K562 (cell line): ENCODE measurements at regions not wholly inside any gene's neighbourhood (a gene's known extent, or its start where the extent isn't known, plus 50 kb on each side); places are given as distances from the start of the nearest gene placed in this dataset.

Experiments used
- ATAC-seq: fragments of 200-7000 bp; cut with Tn5 transposase; 3 replicates; pipeline ENCODE4 v1.9.1; 2020; ENCODE audit warnings: moderate library complexity
- BruUV-seq: library from RNA; stranded (reverse); fragments of 400-500 nt; replicated peaks from 2 replicates; lab custom pipeline; 2021; lab: Mats Ljungman, UMichigan
- CTCF ChIA-PET: fragments of 300-600 bp; formaldehyde crosslinking; extraction: SDS; loops from one replicate; lab custom pipeline; 2021; ENCODE audit warnings: low intra/inter-chr PET ratio; lab: Yijun Ruan, JAX
- POLR2A ChIA-PET: fragments of 300-600, 350-650 bp; sonication (Branson Sonifier 250); formaldehyde crosslinking; extraction: SDS; loops from one replicate; lab custom pipeline; 2021; ENCODE audit warnings: antibody characterized with exemption, inconsistent platforms; lab: Yijun Ruan, JAX
- DNase-seq, 4 experiments: peaks; one replicate each; pipeline versions ENCODE4 v3.0.0 to v3.0.0-alpha.2; 2011 to 2018; ENCODE audit warnings: low spot score in 3 of 4, mixed read lengths in 3 of 4; ENCODE audit errors: extremely low read depth in 1 of 4
- FAIRE-seq: peaks from 2 replicates; lab custom pipeline; 2011; peaks lifted over from hg19 to GRCh38; lab: Jason Lieb, UNC
- H2AFZ ChIP-seq: 2 replicates; pipeline ENCODE4 v1.6.0; 2011; ENCODE audit warnings: low read depth, low read length, control low read depth, inconsistent platforms
- H3K27ac ChIP-seq: fragments of 200-600 bp; 3 replicates; pipeline ENCODE4 v1.8.0; 2011; ENCODE audit warnings: low read depth, mild to moderate bottlenecking, control low read depth, inconsistent platforms, low read length, moderate library complexity, mixed read lengths; ENCODE audit errors: extremely low read depth
- H3K27me3 ChIP-seq, 2 experiments: fragments of 300-600 bp in 1 of 2; 2 replicates in 1 of 2; 3 replicates in 1 of 2; pipeline versions ENCODE4 v1.6.0 to v1.8.0; 2011; ENCODE audit warnings: inconsistent platforms in 2 of 2, low read length in 2 of 2, mild to moderate bottlenecking in 1 of 2, mixed read lengths in 1 of 2, moderate library complexity in 1 of 2; ENCODE audit not compliant: control insufficient read depth in 2 of 2, insufficient read depth in 2 of 2
- H3K36me3 ChIP-seq: fragments of 300-600 bp; 3 replicates; pipeline ENCODE4 v1.8.0; 2011; ENCODE audit warnings: mild to moderate bottlenecking, low read length, inconsistent platforms; ENCODE audit not compliant: control insufficient read depth, insufficient read depth
- H3K4me1 ChIP-seq, 2 experiments: fragments of 200-600 bp in 1 of 2; replicated peaks in 1 of 2; 2 replicates in 1 of 2; 3 replicates in 1 of 2; pipeline versions ENCODE4 v1.5.1 to v1.8.0; 2011; ENCODE audit warnings: inconsistent platforms in 2 of 2, low read length in 2 of 2, mild to moderate bottlenecking in 1 of 2, mixed read lengths in 1 of 2, moderate library complexity in 1 of 2; ENCODE audit not compliant: control insufficient read depth in 2 of 2, insufficient read depth in 2 of 2
- H3K4me2 ChIP-seq: 2 replicates; pipeline ENCODE4 v1.6.1; 2011; ENCODE audit warnings: low read length, control low read depth, inconsistent platforms, mixed read lengths; ENCODE audit not compliant: insufficient read depth
- H3K4me3 ChIP-seq: fragments of 200-600 bp; sonication (generic), shearing (Covaris generic); 2 replicates; pipeline ENCODE4 v1.5.1; 2016; ENCODE audit warnings: control low read depth, inconsistent platforms
- H3K79me2 ChIP-seq: fragments of 200-600 bp; 3 replicates; pipeline ENCODE4 v1.8.0; 2011; ENCODE audit warnings: low read length, inconsistent platforms; ENCODE audit not compliant: control insufficient read depth, insufficient read depth
- H3K9ac ChIP-seq, 2 experiments: 2 replicates each; pipeline versions ENCODE4 v1.6.0 to v1.6.1; 2011; ENCODE audit warnings: low read depth in 2 of 2, low read length in 2 of 2, control low read depth in 1 of 2, inconsistent platforms in 1 of 2, mild to moderate bottlenecking in 1 of 2, mixed read lengths in 1 of 2; ENCODE audit not compliant: insufficient read depth in 1 of 2
- H3K9me1 ChIP-seq: one replicate; pipeline ENCODE4 v1.6.0; 2011; ENCODE audit warnings: inconsistent platforms, mild to moderate bottlenecking, low read length, moderate library complexity; ENCODE audit not compliant: control insufficient read depth, insufficient read depth
- H3K9me3 ChIP-seq: replicated peaks from 2 replicates; pipeline ENCODE4 v1.5.1; 2011; ENCODE audit warnings: low read depth, low read length, inconsistent platforms; ENCODE audit not compliant: control insufficient read depth, insufficient read depth
- H4K20me1 ChIP-seq: replicated peaks from 2 replicates; pipeline ENCODE4 v1.6.1; 2011; ENCODE audit warnings: low read length, inconsistent platforms, mixed read lengths; ENCODE audit not compliant: control insufficient read depth, insufficient read depth
- BCLAF1 ChIP-seq, 2 experiments: fragments of 450-650 bp in 1 of 2; IDR thresholded peaks; 2 replicates each; pipeline ENCODE4 v1.6.1; 2011 to 2017; ENCODE audit warnings: low read depth in 2 of 2, antibody characterized with exemption in 1 of 2, borderline replicate concordance in 1 of 2, low read length in 1 of 2, mild to moderate bottlenecking in 1 of 2, mixed read lengths in 1 of 2; ENCODE audit not compliant: control insufficient read depth in 1 of 2
- CBFA2T2 ChIP-seq: fragments of 450-650 bp; conservative IDR thresholded peaks from 2 replicates; pipeline ENCODE4 v1.6.1; 2017; ENCODE audit warnings: mild to moderate bottlenecking
- DMBX1 ChIP-seq: fragments of 250-450 bp; sonication (Bioruptor Pico); IDR thresholded peaks from 2 replicates; pipeline ENCODE4 v1.8.0; 2022; ENCODE audit warnings: inconsistent platforms, mild to moderate bottlenecking, moderate library complexity, borderline replicate concordance
- FOSL1 ChIP-seq: fragments of 200-800 bp; sonication (Bioruptor generic); conservative IDR thresholded peaks from 2 replicates; pipeline ENCODE4 v1.6.1; 2016; ENCODE audit warnings: missing genetic modification characterization, missing compliant biosample characterization
- FOXJ2 ChIP-seq: fragments of 200-800 bp; sonication (Bioruptor generic); IDR thresholded peaks from 2 replicates; pipeline ENCODE4 v1.6.1; 2016; ENCODE audit warnings: missing genetic modification characterization, missing compliant biosample characterization
- HLTF ChIP-seq: fragments of 450-650 bp; IDR thresholded peaks from 2 replicates; pipeline ENCODE4 v1.6.1; 2016
- KDM2B ChIP-seq: fragments of 250-450 bp; sonication (Bioruptor Pico); IDR thresholded peaks from 2 replicates; pipeline ENCODE4 v1.8.0; 2021; ENCODE audit warnings: mild to moderate bottlenecking, moderate library complexity
- NR1H2 ChIP-seq: sonication (generic); formaldehyde crosslinking; IDR thresholded peaks from 2 replicates; pipeline ENCODE4 v1.4.0; 2020; ENCODE audit warnings: mild to moderate bottlenecking, missing genetic modification reagents
- PCBP2 ChIP-seq: fragments of 200-400 bp; formaldehyde crosslinking; IDR thresholded peaks from 2 replicates; pipeline ENCODE4 v1.6.1; 2018; ENCODE audit warnings: low read length, low read depth, mild to moderate bottlenecking, moderate library complexity; ENCODE audit not compliant: poor library complexity, severe bottlenecking
- SIN3A ChIP-seq, 2 experiments: fragments of 150-350 bp in 1 of 2; IDR thresholded peaks; 2 replicates each; pipeline ENCODE4 v1.6.1; 2011 to 2016; ENCODE audit warnings: borderline replicate concordance in 2 of 2, low read depth in 2 of 2, low read length in 2 of 2, mild to moderate bottlenecking in 2 of 2, moderate library complexity in 2 of 2; ENCODE audit not compliant: control insufficient read depth in 1 of 2
- ZKSCAN1 ChIP-seq: fragments of 150-350 bp; IDR thresholded peaks from 2 replicates; pipeline ENCODE4 v1.6.1; 2016; ENCODE audit warnings: low read depth, low read length
- WGBS: fragments of 100-300 bp; shearing (Covaris generic); methylation state at CpG from one replicate; pipeline ENCODE4 v1.1.6; 2016; ENCODE audit warnings: low coverage, mixed read lengths; ENCODE audit not compliant: insufficient coverage; ENCODE audit errors: missing lambda C conversion rate; 5-methylcytosine and 5-hydroxymethylcytosine counted together
- in situ Hi-C: fragments of 300-500 bp; cut with MboI; formaldehyde crosslinking; loops from 4 replicates; pipeline ENCODE4 v1.15.0; 2018; ENCODE audit warnings: inconsistent platforms, mixed read lengths
- intact Hi-C: fragments of 100-400 bp; cut with micrococcal nuclease; formaldehyde crosslinking; loops from 2 replicates; pipeline ENCODE4 v1.14.2; 2022
- TF ChIP-seq, protein P1 (sequence below): fragments of 450-650 bp; IDR thresholded peaks from 2 replicates; pipeline ENCODE4 v1.6.1; 2017; ENCODE audit warnings: antibody characterized with exemption

- no peak overlapping the region for H3K9ac ChIP-seq
- H3K4me3 ChIP-seq: no peak overlapping the region
- in situ Hi-C loops: no loop called here
- peaks cover under 1% of the 10 kb centered on the region; the same call in 2 of the 3 replicates for H3K36me3 ChIP-seq
- ChIA-PET POLR2A (no interaction called here), CTCF (no interaction called here)
- no peaks in the 10 kb centered on the region for H4K20me1 ChIP-seq
- TF ChIP-seq FOXJ2 (tag): peak; percentile 83; the same call in 1 of the 2 replicates
- TF ChIP-seq KDM2B (CRISPR knock-in tag): no peak
- TF ChIP-seq HLTF: no peak
- no peak for TF ChIP-seq FOSL1
- no peak for TF ChIP-seq CBFA2T2
- no TSS peak for BruUV-seq
- H3K27ac ChIP-seq: no peak overlapping the region
- ATAC-seq (peak; percentile 51; the same call in 2 of the 3 replicates), DNase-seq (peak in 1 of 4 experiments; percentile 15), FAIRE-seq (no peak)
- 0% methylated on average over 1 of the region's 1 CpG for WGBS
- H3K27me3 ChIP-seq: no peaks in the 10 kb centered on the region
- peaks cover 33% of the 10 kb centered on the region for H3K79me2 ChIP-seq
- H2AFZ ChIP-seq: no peak overlapping the region
- no peak overlapping the region for H3K4me2 ChIP-seq
- H3K4me1 ChIP-seq: peaks cover 0 to 4% of the 10 kb centered on the region in 2 experiments; a peak in 2 of 5 replicates
- intact Hi-C loops: no loop called here
- H3K9me1 ChIP-seq: no peaks in the 10 kb centered on the region
- no peaks in the 10 kb centered on the region for H3K9me3 ChIP-seq
These were observed 341.0 kb upstream of the PHF14 start for GRCh38 chr7:10632712-10633111.

DNA sequence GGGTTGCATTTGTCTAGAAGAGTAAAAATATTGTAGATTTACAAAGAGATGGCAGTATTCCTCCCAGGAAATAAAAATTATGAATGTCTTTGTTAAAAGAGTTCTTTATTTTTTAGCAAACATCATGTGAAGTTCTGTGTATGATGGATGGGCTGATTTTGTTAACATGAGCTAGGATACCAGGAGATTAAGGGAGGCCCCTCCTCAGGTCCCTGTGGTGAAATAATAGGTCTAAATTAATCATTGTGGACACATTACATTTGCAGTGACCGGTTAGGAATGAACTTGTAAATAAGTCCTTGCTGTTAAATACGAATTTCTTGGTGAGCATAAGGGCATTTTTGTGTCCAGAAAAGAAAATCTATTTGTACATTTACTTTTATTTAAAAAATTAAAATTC, 339.4 kb upstream of the PHF14 start:
- no TSS peak for BruUV-seq
- H3K27me3 ChIP-seq: no peaks in the 10 kb centered on the region
- H3K27ac ChIP-seq: no peak overlapping the region
- ATAC-seq: no peak
- no peak for DNase-seq
- H3K4me2 ChIP-seq: no peak overlapping the region
- H3K9ac ChIP-seq: no peak overlapping the region
- FAIRE-seq: no peak
- H2AFZ ChIP-seq: no peak overlapping the region
- WGBS: 48% methylated on average over 2 of the region's 2 CpGs
- H3K9me1 ChIP-seq: no peaks in the 10 kb centered on the region
- H3K4me1 ChIP-seq: peaks cover 0 to 4% of the 10 kb centered on the region in 2 experiments; a peak in 2 of 5 replicates
- H3K4me3 ChIP-seq: no peak overlapping the region
- no peaks in the 10 kb centered on the region for H3K9me3 ChIP-seq
- in situ Hi-C loops (no loop called here), intact Hi-C loops (no loop called here)
- H3K79me2 ChIP-seq: peaks cover 36% of the 10 kb centered on the region
- H3K36me3 ChIP-seq: peaks cover 5% of the 10 kb centered on the region; the same call in 2 of the 3 replicates
- ChIA-PET POLR2A (no interaction called here), CTCF (no interaction called here)
- no peaks in the 10 kb centered on the region for H4K20me1 ChIP-seq
- TF ChIP-seq, protein P1, sequence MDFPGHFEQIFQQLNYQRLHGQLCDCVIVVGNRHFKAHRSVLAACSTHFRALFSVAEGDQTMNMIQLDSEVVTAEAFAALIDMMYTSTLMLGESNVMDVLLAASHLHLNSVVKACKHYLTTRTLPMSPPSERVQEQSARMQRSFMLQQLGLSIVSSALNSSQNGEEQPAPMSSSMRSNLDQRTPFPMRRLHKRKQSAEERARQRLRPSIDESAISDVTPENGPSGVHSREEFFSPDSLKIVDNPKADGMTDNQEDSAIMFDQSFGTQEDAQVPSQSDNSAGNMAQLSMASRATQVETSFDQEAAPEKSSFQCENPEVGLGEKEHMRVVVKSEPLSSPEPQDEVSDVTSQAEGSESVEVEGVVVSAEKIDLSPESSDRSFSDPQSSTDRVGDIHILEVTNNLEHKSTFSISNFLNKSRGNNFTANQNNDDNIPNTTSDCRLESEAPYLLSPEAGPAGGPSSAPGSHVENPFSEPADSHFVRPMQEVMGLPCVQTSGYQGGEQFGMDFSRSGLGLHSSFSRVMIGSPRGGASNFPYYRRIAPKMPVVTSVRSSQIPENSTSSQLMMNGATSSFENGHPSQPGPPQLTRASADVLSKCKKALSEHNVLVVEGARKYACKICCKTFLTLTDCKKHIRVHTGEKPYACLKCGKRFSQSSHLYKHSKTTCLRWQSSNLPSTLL: no peak
- TF ChIP-seq ZKSCAN1: no peak
- no peak for TF ChIP-seq PCBP2
- no peak for TF ChIP-seq SIN3A (IDR thresholded peaks at IDR 0.05; ENCODE audit: borderline replicate concordance in 2 of 2, control insufficient read depth in 1 of 2, low read depth in 2 of 2, low read length in 2 of 2)
- no peak for TF ChIP-seq NR1H2 (CRISPR knock-in tag)
- no peak for TF ChIP-seq DMBX1 (CRISPR knock-in tag)
- TF ChIP-seq BCLAF1 (IDR thresholded peaks at IDR 0.05; ENCODE audit: borderline replicate concordance in 1 of 2, control insufficient read depth in 1 of 2, low read depth in 2 of 2, low read length in 1 of 2): no peak
